T-helper 2 cell treated with Interferon-gamma antibody and Interleukin-4, amounts not matched to agents 5 μg/mL and 100 μg/mL, for 36 hours (primary cell): ENCODE measurements at regions not wholly inside any gene's neighbourhood (a gene's known extent, or its start where the extent isn't known, plus 50 kb on each side); places are given as distances from the start of the nearest gene placed in this dataset.

Experiments used
- DNase-seq: peaks from one replicate; pipeline ENCODE4 v3.0.0; 2021; ENCODE audit warnings: low spot score
- H3K27ac Mint-ChIP-seq: one replicate; pipeline ENCODE4 v1.8.0; 2021; ENCODE audit warnings: mild to moderate bottlenecking, mixed read lengths
- H3K27me3 Mint-ChIP-seq: one replicate; pipeline ENCODE4 v1.8.0; 2021; ENCODE audit warnings: low read depth, mixed read lengths
- H3K36me3 Mint-ChIP-seq: one replicate; pipeline ENCODE4 v1.8.0; 2021; ENCODE audit warnings: low read depth, mixed read lengths
- H3K4me1 Mint-ChIP-seq: one replicate; pipeline ENCODE4 v1.8.0; 2021; ENCODE audit warnings: low read depth, mixed read lengths
- H3K4me3 Mint-ChIP-seq: one replicate; pipeline ENCODE4 v1.8.0; 2022; ENCODE audit warnings: mild to moderate bottlenecking, moderate library complexity, mixed read lengths
- H3K9me3 Mint-ChIP-seq: one replicate; pipeline ENCODE4 v1.8.0; 2021; ENCODE audit warnings: mixed read lengths

- Mint-ChIP-seq H3K36me3 (no peaks in the 10 kb centered on the region), H3K27me3 (no peaks in the 10 kb centered on the region), H3K4me3 (no peak overlapping the region), H3K27ac (no peak overlapping the region), H3K9me3 (no peaks in the 10 kb centered on the region), H3K4me1 (no peaks in the 10 kb centered on the region)
- DNase-seq: no peak
These were observed 732.8 kb downstream of the BRD1 start for GRCh38 chr22:49094858-49095257.

DNA sequence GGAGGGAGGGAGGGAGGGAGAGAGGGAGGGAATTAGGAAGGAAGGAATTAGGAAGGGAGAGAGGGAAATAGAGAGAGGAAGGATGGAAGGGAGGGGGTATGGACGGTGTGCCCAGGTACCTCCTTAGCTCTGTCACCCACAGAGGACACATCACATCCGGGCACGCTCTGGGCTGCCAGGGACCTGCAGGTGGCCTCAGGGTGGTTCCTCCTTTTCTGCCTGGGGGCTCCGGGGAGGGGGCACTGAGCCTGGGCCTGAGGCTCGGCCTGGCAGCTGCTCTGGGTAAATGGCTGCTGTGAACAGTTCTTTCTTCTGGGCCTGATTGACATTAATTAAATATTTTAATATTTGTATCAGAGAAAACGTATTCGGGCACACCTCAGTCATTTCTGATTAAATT lies 733.5 kb downstream of the BRD1 start:
- H3K4me1 Mint-ChIP-seq: no peaks in the 10 kb centered on the region
- no peak overlapping the region for H3K4me3 Mint-ChIP-seq
- H3K27ac Mint-ChIP-seq: no peak overlapping the region
- no peaks in the 10 kb centered on the region for H3K9me3 Mint-ChIP-seq
- no peaks in the 10 kb centered on the region for H3K27me3 Mint-ChIP-seq
- no peak for DNase-seq
- no peaks in the 10 kb centered on the region for H3K36me3 Mint-ChIP-seq

DNA sequence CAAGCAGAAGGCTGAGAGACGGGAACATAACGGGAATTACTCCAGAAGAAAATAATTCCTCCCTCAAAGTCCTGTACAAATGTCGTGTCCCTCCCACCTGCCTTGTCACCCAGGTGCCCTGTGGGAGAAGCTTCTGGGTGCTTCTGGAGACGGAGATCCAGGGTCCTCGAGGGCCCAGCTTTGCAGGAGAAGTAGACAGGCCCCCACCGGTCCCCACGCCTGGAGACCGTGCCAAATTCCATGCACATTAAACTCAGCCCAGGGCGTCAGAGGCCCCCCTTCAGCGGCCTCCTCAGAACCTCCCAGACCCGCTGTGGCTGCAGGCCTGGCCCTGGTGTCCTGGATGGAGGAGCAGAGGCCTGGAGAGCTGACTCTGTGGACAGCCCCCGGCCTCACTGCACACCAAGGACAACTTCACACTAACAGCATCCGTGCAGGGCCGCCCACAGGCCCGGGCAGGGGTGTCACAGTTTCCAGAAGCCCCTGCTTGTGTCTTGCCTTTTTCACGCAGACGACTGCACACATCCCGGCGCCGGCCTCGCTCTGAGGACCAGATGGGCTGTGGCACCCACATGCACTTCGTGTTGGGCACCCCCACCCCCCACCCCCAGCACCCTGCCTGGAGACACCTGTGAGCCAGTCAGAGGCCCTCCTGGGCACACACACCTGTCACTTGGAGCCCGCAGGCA lies 734.3 kb downstream of the BRD1 start:
- DNase-seq: no peak
- Mint-ChIP-seq H3K27ac (no peak overlapping the region), H3K27me3 (no peaks in the 10 kb centered on the region)

DNA sequence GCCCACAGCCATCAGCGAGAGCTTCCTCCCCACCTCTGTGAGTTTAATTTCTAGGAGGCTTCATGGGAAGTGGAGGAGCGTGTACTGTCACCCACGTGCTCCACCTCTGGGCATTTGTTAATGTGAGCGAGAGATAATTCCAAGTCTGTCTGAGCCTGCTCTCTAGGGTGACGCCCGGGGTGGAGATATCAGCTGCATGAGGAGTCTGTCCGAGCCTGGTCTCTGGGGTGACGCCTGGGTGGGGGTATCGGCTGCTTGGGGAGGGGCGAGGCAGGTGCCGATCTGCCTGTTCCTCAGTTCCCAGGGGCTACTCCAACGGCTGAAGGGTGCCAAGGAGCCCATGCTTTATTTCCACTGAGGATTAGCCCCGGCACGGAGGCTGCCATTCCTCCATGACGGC lies 735.0 kb downstream of the BRD1 start:
- Mint-ChIP-seq H3K4me3 (no peak overlapping the region), H3K27me3 (no peaks in the 10 kb centered on the region), H3K36me3 (no peaks in the 10 kb centered on the region), H3K4me1 (no peaks in the 10 kb centered on the region), H3K9me3 (no peaks in the 10 kb centered on the region), H3K27ac (no peak overlapping the region)
- no peak for DNase-seq

More for the DNA sequence above, 734.3 kb downstream of the BRD1 start:
- Mint-ChIP-seq H3K36me3 (no peaks in the 10 kb centered on the region), H3K4me3 (no peak overlapping the region), H3K9me3 (no peaks in the 10 kb centered on the region), H3K4me1 (no peaks in the 10 kb centered on the region)

DNA sequence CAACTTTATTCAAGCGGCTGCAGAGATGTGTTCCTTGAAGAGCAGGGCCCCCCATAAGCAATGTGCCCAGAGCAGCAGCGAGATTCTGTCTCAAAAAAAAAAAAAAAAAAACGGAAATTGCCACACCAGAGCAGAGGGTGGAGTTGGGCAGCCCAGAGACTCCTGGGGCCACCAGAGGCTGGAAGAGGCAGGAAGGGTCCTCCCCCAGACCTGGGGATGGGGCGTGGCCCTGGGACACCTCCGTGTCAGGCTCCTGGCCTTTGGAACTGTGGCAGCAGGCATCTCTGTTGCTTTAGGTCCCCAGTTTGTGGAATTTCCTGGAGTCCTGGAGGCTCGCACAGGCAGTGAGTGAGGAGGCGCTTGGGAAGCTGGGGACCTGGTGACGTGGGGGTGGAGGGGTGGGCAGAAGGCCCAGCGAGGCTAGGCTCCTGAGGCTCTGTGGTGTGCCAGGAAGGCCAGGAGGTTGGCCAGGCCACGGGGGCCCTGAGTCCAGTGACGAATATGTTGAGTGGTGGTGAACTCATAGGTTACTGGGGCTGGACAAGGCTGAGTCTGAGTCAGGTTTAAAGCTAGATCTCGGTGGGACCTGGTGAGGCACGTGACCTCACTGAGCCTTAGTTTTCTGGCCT lies 735.6 kb downstream of the BRD1 start:
- DNase-seq: no peak
- Mint-ChIP-seq H3K27me3 (no peaks in the 10 kb centered on the region), H3K36me3 (no peaks in the 10 kb centered on the region), H3K4me1 (no peaks in the 10 kb centered on the region), H3K9me3 (no peaks in the 10 kb centered on the region), H3K4me3 (no peak overlapping the region), H3K27ac (no peak overlapping the region)

- Mint-ChIP-seq H3K36me3 (no peaks in the 10 kb centered on the region), H3K9me3 (no peaks in the 10 kb centered on the region), H3K4me1 (no peaks in the 10 kb centered on the region), H3K27me3 (no peaks in the 10 kb centered on the region), H3K4me3 (no peak overlapping the region), H3K27ac (no peak overlapping the region)
- DNase-seq: no peak
These were observed 736.2 kb downstream of the BRD1 start for GRCh38 chr22:49091451-49091850.

- Mint-ChIP-seq H3K9me3 (no peaks in the 10 kb centered on the region), H3K27me3 (no peaks in the 10 kb centered on the region), H3K4me3 (no peak overlapping the region), H3K27ac (no peak overlapping the region), H3K36me3 (no peaks in the 10 kb centered on the region), H3K4me1 (no peaks in the 10 kb centered on the region)
- no peak for DNase-seq
These were observed 736.9 kb downstream of the BRD1 start for GRCh38 chr22:49090853-49091135.

DNA sequence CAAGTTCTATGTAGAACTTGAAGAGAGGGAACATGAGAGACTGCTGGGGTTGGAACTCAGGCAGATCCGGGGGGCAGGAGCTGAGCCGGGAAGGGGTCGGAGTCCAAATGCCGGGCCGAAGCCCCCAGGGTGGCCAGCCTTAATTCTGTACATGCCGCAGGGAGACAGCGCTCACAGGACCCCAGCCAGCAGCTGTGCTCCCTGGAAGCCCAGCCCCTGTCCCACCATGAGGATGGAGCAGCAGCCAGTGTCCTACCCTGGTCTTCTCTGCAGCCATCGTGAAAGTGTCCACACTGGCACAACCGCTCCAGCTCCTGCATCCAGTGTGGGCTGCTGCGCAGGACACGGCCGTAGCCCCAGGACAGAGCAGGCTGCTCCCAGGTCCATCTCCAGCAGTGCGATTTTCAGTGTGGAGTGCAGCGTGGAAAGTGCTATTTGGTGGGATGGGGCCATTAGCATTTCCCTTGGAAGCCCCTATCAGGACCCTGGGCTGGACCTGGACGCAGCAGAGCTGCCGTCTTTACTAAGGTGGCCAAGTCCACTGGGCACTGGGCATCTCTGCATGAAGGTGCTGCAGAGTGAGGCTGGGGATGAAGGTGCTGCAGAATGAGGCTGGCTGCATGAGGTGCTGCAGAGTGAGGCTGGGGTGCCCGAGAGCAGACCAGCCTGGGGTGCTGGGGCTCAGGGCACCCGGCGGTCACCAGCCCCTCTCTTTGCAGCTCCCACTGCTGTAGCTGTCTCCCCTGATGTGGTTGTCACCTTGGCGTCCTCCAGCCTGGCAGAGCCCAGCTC lies 737.4 kb downstream of the BRD1 start:
- no peaks in the 10 kb centered on the region for H3K36me3 Mint-ChIP-seq
- no peaks in the 10 kb centered on the region for H3K27me3 Mint-ChIP-seq
- no peak for DNase-seq
- H3K4me1 Mint-ChIP-seq: no peaks in the 10 kb centered on the region
- no peaks in the 10 kb centered on the region for H3K9me3 Mint-ChIP-seq
- H3K27ac Mint-ChIP-seq: no peak overlapping the region
- H3K4me3 Mint-ChIP-seq: no peak overlapping the region

- DNase-seq: no peak
- no peaks in the 10 kb centered on the region for H3K27me3 Mint-ChIP-seq
- no peaks in the 10 kb centered on the region for H3K36me3 Mint-ChIP-seq
- H3K4me1 Mint-ChIP-seq: no peaks in the 10 kb centered on the region
- H3K4me3 Mint-ChIP-seq: no peak overlapping the region
- no peak overlapping the region for H3K27ac Mint-ChIP-seq
- no peaks in the 10 kb centered on the region for H3K9me3 Mint-ChIP-seq
These were observed 738.6 kb downstream of the BRD1 start for GRCh38 chr22:49088801-49089791.

DNA sequence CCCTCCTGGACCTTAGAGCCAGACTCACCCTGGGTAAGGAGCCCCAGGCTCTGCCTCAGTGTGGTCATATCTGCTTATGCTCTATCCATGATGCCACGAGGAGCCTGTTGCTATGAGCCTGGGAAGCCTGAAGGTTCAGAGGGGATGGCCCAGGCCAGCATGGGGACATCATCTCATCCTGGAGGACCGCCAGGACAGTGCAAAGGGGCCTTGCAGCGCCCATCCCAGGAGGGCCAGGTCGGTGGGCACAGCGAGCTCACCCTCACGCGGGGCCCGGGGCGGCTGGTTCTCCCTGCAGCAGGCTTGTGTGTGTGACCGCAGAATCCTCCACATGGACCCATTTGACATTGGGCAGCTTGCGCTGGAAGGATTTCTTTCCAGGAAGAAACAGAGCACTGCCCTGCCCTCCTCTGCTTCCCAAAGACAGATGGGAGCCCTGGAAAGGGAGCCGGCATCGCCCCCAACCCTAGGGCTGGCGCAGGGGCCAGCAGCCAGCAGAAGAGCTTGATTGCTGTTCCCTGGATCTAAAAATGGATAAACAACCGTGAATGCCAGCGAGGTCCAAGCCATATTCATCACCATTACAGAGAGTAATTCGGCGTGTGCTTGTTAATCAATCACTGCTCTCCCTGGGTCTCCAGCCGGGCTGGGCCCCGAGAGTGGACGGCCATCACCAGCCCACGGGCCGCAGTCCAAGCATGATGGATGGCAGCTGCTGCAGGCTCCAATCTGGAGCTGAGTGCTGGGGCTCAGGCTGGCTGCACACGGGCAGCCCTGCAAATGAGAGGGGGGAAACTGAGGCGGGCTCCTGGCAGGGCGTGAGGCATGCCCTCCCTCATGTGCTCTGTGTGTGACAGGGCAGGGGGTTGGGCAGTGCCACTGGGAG lies 739.7 kb downstream of the BRD1 start:
- Mint-ChIP-seq H3K4me1 (no peaks in the 10 kb centered on the region), H3K36me3 (no peaks in the 10 kb centered on the region), H3K4me3 (no peak overlapping the region), H3K27ac (no peak overlapping the region), H3K9me3 (no peaks in the 10 kb centered on the region), H3K27me3 (no peaks in the 10 kb centered on the region)
- no peak for DNase-seq

GRCh38 chr22:49087198-49087597 lies 740.5 kb downstream of the BRD1 start:
- DNase-seq: no peak
- H3K27ac Mint-ChIP-seq: no peak overlapping the region
- H3K4me3 Mint-ChIP-seq: no peak overlapping the region

GRCh38 chr22:49086606-49087157 lies 741.0 kb downstream of the BRD1 start:
- no peaks in the 10 kb centered on the region for H3K4me1 Mint-ChIP-seq
- no peak for DNase-seq
- H3K27me3 Mint-ChIP-seq: no peaks in the 10 kb centered on the region
- H3K27ac Mint-ChIP-seq: no peak overlapping the region
- no peaks in the 10 kb centered on the region for H3K36me3 Mint-ChIP-seq
- H3K4me3 Mint-ChIP-seq: no peak overlapping the region
- no peaks in the 10 kb centered on the region for H3K9me3 Mint-ChIP-seq

More at GRCh38 chr22:49087198-49087597, 740.5 kb downstream of the BRD1 start:
- no peaks in the 10 kb centered on the region for H3K27me3 Mint-ChIP-seq
- H3K9me3 Mint-ChIP-seq: no peaks in the 10 kb centered on the region
- no peaks in the 10 kb centered on the region for H3K36me3 Mint-ChIP-seq
- H3K4me1 Mint-ChIP-seq: no peaks in the 10 kb centered on the region

DNA sequence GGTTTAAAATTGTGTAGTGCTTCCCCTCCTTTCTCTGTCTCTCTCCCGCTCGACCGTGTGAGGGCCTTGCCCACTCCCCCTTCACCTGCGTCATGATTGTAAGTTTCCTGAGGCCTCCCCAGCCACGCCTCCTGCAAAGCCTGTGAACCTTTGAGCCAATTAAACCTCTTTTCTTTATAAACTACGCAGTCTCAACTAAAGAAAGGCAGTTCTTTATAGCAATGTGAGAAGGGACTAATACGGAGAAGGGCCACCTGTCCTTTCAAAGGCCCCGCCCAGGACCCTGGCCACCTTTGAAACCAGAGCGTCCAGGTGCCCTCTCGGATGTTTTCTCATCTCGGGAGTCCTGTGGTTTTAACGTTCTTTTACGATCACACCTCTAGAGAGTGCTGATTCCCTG lies 741.5 kb downstream of the BRD1 start:
- Mint-ChIP-seq H3K36me3 (no peaks in the 10 kb centered on the region), H3K27me3 (no peaks in the 10 kb centered on the region), H3K4me1 (no peaks in the 10 kb centered on the region), H3K9me3 (no peaks in the 10 kb centered on the region), H3K27ac (no peak overlapping the region), H3K4me3 (no peak overlapping the region)
- DNase-seq: no peak
